Mesodermal cell (in vitro differentiated cells): ENCODE measurements at regions not wholly inside any gene's neighbourhood (a gene's known extent, or its start where the extent isn't known, plus 50 kb on each side); places are given as distances from the start of the nearest gene placed in this dataset.

ENCODE experiments used
- H3K27ac ChIP-seq: 2 replicates; pipeline ENCODE4 v1.7.0; 2013; ENCODE audit warnings: mild to moderate bottlenecking, low read depth, low read length, moderate library complexity; ENCODE audit not compliant: severe bottlenecking
- H3K36me3 ChIP-seq: 2 replicates; pipeline ENCODE4 v1.7.1; 2013; ENCODE audit warnings: mild to moderate bottlenecking, low read length, moderate library complexity; ENCODE audit not compliant: control insufficient read depth, insufficient read depth
- H3K4me1 ChIP-seq: one replicate; pipeline ENCODE4 v1.7.1; 2013; ENCODE audit warnings: mild to moderate bottlenecking, low read length; ENCODE audit not compliant: insufficient read depth, control insufficient read depth, poor library complexity, severe bottlenecking
- H3K4me3 ChIP-seq: 2 replicates; pipeline ENCODE4 v1.7.0; 2013; ENCODE audit warnings: low read length, control low read depth, mild to moderate bottlenecking; ENCODE audit not compliant: insufficient read depth, poor library complexity, severe bottlenecking; ENCODE audit errors: extremely low read depth
- H3K9me3 ChIP-seq: 2 replicates; pipeline ENCODE4 v1.7.1; 2013; ENCODE audit warnings: mild to moderate bottlenecking, low read length, moderate library complexity; ENCODE audit not compliant: control insufficient read depth
- WGBS, 2 experiments: methylation state at CpG; one replicate each; pipeline ENCODE4 v1.1.5; 2013; ENCODE audit warnings: missing lambda C conversion rate in 2 of 2; ENCODE audit not compliant: insufficient coverage in 2 of 2; 5-methylcytosine and 5-hydroxymethylcytosine counted together

- H3K27ac ChIP-seq = no peak overlapping the region
- WGBS, 2 experiments = 88 to 93% methylated on average over 3 of the region's 4 CpGs
- H3K36me3 ChIP-seq = no peaks in the 10 kb centered on the region
- H3K4me3 ChIP-seq = no peak overlapping the region
- H3K4me1 ChIP-seq = no peaks in the 10 kb centered on the region
- no peaks in the 10 kb centered on the region for H3K9me3 ChIP-seq
Observed at GRCh38 chr9:515665-516064, 301.0 kb downstream of the DOCK8 start.

GRCh38 chr9:517993-518392, 303.3 kb downstream of the DOCK8 start:
- Histone ChIP-seq H3K36me3 (no peaks in the 10 kb centered on the region), H3K4me1 (no peaks in the 10 kb centered on the region), H3K9me3 (no peaks in the 10 kb centered on the region), H3K27ac (no peak overlapping the region), H3K4me3 (no peak overlapping the region)
- WGBS, 2 experiments = 84 to 93% methylated on average over 4 of the region's 4 CpGs

- H3K9me3 ChIP-seq = no peaks in the 10 kb centered on the region
- no peak overlapping the region for H3K4me3 ChIP-seq
- WGBS, 2 experiments = 62 to 88% methylated on average over 3 of the region's 5 CpGs
- H3K27ac ChIP-seq = no peak overlapping the region
- H3K36me3 ChIP-seq = no peaks in the 10 kb centered on the region
- no peaks in the 10 kb centered on the region for H3K4me1 ChIP-seq
Observed at GRCh38 chr9:518540-518939, 303.9 kb downstream of the DOCK8 start.

GRCh38 chr9:519579-519978, 304.9 kb downstream of the DOCK8 start:
- no peaks in the 10 kb centered on the region for H3K36me3 ChIP-seq
- no peak overlapping the region for H3K27ac ChIP-seq
- H3K4me3 ChIP-seq = no peak overlapping the region
- H3K4me1 ChIP-seq = no peaks in the 10 kb centered on the region
- WGBS, 2 experiments = 86 to 100% methylated on average over 1 to 3 of the region's 3 CpGs
- H3K9me3 ChIP-seq = no peaks in the 10 kb centered on the region

- WGBS, 2 experiments = 86% methylated on average over 1 of the region's 3 CpGs; no CpG with 5 or more reads in 1 of the 2 experiments
Observed at GRCh38 chr9:520302-520701, 305.6 kb downstream of the DOCK8 start.

GRCh38 chr9:522190-522589, 307.5 kb downstream of the DOCK8 start:
- Histone ChIP-seq H3K27ac (no peak overlapping the region), H3K4me3 (no peak overlapping the region), H3K4me1 (no peaks in the 10 kb centered on the region), H3K36me3 (no peaks in the 10 kb centered on the region), H3K9me3 (no peaks in the 10 kb centered on the region)
- 86 to 100% methylated on average over 1 to 2 of the region's 5 CpGs for WGBS, 2 experiments

More at GRCh38 chr9:520302-520701, 305.6 kb downstream of the DOCK8 start:
- Histone ChIP-seq H3K27ac (no peak overlapping the region), H3K4me1 (no peaks in the 10 kb centered on the region), H3K4me3 (no peak overlapping the region), H3K9me3 (no peaks in the 10 kb centered on the region), H3K36me3 (no peaks in the 10 kb centered on the region)

GRCh38 chr9:522658-523057, 308.0 kb downstream of the DOCK8 start:
- H3K4me3 ChIP-seq = no peak overlapping the region
- H3K27ac ChIP-seq = no peak overlapping the region
- no peaks in the 10 kb centered on the region for H3K9me3 ChIP-seq
- no peaks in the 10 kb centered on the region for H3K36me3 ChIP-seq
- H3K4me1 ChIP-seq = no peaks in the 10 kb centered on the region
- WGBS, 2 experiments = 78% methylated on average over 1 of the region's 1 CpG; no CpG with 5 or more reads in 1 of the 2 experiments

GRCh38 chr9:523444-523843, 308.8 kb downstream of the DOCK8 start:
- Histone ChIP-seq H3K4me1 (no peaks in the 10 kb centered on the region), H3K4me3 (no peak overlapping the region), H3K27ac (no peak overlapping the region), H3K9me3 (no peaks in the 10 kb centered on the region), H3K36me3 (no peaks in the 10 kb centered on the region)
- 95 to 100% methylated on average over 2 to 3 of the region's 4 CpGs for WGBS, 2 experiments

GRCh38 chr9:524008-524407, 309.3 kb downstream of the DOCK8 start:
- no peak overlapping the region for H3K27ac ChIP-seq
- H3K4me3 ChIP-seq = no peak overlapping the region
- H3K9me3 ChIP-seq = no peaks in the 10 kb centered on the region
- no peaks in the 10 kb centered on the region for H3K36me3 ChIP-seq
- 33% methylated on average over 1 of the region's 2 CpGs; no CpG with 5 or more reads in 1 of the 2 experiments for WGBS, 2 experiments
- no peaks in the 10 kb centered on the region for H3K4me1 ChIP-seq

GRCh38 chr9:526904-527591, 312.4 kb downstream of the DOCK8 start:
- Histone ChIP-seq H3K4me3 (no peak overlapping the region), H3K4me1 (peaks cover 3% of the 10 kb centered on the region), H3K27ac (no peak overlapping the region), H3K36me3 (no peaks in the 10 kb centered on the region), H3K9me3 (no peaks in the 10 kb centered on the region)
- WGBS, 2 experiments = 89 to 97% methylated on average over 5 to 6 of the region's 11 CpGs

GRCh38 chr9:529731-530130, 311.8 kb upstream of the DMRT1 start:
- WGBS, 2 experiments = 100% methylated on average over 1 to 2 of the region's 4 CpGs
- Histone ChIP-seq H3K9me3 (no peaks in the 10 kb centered on the region), H3K27ac (no peak overlapping the region), H3K4me3 (no peak overlapping the region), H3K4me1 (peaks cover 3% of the 10 kb centered on the region), H3K36me3 (no peaks in the 10 kb centered on the region)
